HEK293 (cell line): ENCODE measurements at regions not wholly inside any gene's neighbourhood (a gene's known extent, or its start where the extent isn't known, plus 50 kb on each side); places are given as distances from the start of the nearest gene placed in this dataset.

ENCODE experiments used
- CTCF ChIP-seq: fragments of 450-650 bp; formaldehyde crosslinking; IDR thresholded peaks from 2 replicates; pipeline ENCODE4 v1.5.1; 2016; ENCODE audit warnings: missing biosample characterization, missing genetic modification characterization
- TRIM28 ChIP-seq: IDR thresholded peaks from 2 replicates; pipeline ENCODE4 v1.6.1; 2011; ENCODE audit warnings: low read length, control low read depth, borderline replicate concordance
- ZNF138 ChIP-seq: fragments of 450-650 bp; formaldehyde crosslinking; IDR thresholded peaks from 2 replicates; pipeline ENCODE4 v1.5.1; 2016; ENCODE audit warnings: missing biosample characterization, missing genetic modification characterization, borderline replicate concordance
- ZNF777 ChIP-seq: fragments of 450-650 bp; formaldehyde crosslinking; IDR thresholded peaks from 2 replicates; pipeline ENCODE4 v1.5.1; 2017; ENCODE audit warnings: missing biosample characterization, missing genetic modification characterization, borderline replicate concordance

- TF ChIP-seq CTCF (tag by site-specific recombination) (no peak), ZNF777 (tag by site-specific recombination) (no peak), ZNF138 (tag by site-specific recombination) (no peak), TRIM28 (no peak)
These were observed 470.6 kb downstream of the PSAT1 start for GRCh38 chr9:78767490-78767889.
